Caco-2 (cell line): ENCODE measurements at regions not wholly inside any gene's neighbourhood (a gene's known extent, or its start where the extent isn't known, plus 50 kb on each side); places are given as distances from the start of the nearest gene placed in this dataset.

Experiments used
- BruUV-seq: library from RNA; stranded (reverse); fragments of 400-500 nt; replicated peaks from 2 replicates; lab custom pipeline; 2021; lab: Mats Ljungman, UMichigan
- CTCF ChIA-PET: fragments of 300-600 bp; sonication (Branson Sonifier 250); formaldehyde crosslinking; loops from one replicate; lab custom pipeline; 2022; ENCODE audit warnings: antibody characterized with exemption; lab: Charles Lee
- POLR2A ChIA-PET: fragments of 300-600 bp; sonication (Branson Sonifier 250); formaldehyde crosslinking; loops from one replicate; lab custom pipeline; 2022; ENCODE audit warnings: antibody characterized with exemption; lab: Charles Lee
- DNase-seq, 2 experiments: peaks; one replicate each; pipeline versions ENCODE4 v3.0.0 to v3.0.0-alpha.2; 2020 to 2022
- H3K27me3 ChIP-seq: replicated peaks from 2 replicates; pipeline ENCODE4 v1.6.0; 2011; ENCODE audit warnings: low read length; ENCODE audit not compliant: control insufficient read depth, insufficient read depth
- H3K36me3 ChIP-seq: 2 replicates; pipeline ENCODE4 v1.5.1; 2011; ENCODE audit warnings: low read length; ENCODE audit not compliant: control insufficient read depth, insufficient read depth
- H3K4me1 ChIP-seq: fragments of 250-450 bp; sonication (Bioruptor Pico); 2 replicates; pipeline ENCODE4 v1.5.1; 2020; ENCODE audit warnings: mild to moderate bottlenecking
- H3K4me3 ChIP-seq: 2 replicates; pipeline ENCODE4 v1.5.1; 2011; ENCODE audit warnings: low read depth, mild to moderate bottlenecking, control low read depth, low read length
- H3K9me3 ChIP-seq: fragments of 250-450 bp; sonication (Bioruptor Pico); 2 replicates; pipeline ENCODE4 v1.5.1; 2020; ENCODE audit warnings: mild to moderate bottlenecking, moderate library complexity
- H3K27ac Mint-ChIP-seq: one replicate; pipeline ENCODE4 v1.8.0; 2022; ENCODE audit warnings: mixed read lengths; ENCODE audit not compliant: unreplicated experiment
- H3K27me3 Mint-ChIP-seq: one replicate; pipeline ENCODE4 v1.8.0; 2022; ENCODE audit warnings: mixed read lengths; ENCODE audit not compliant: insufficient read depth, unreplicated experiment
- H3K36me3 Mint-ChIP-seq: one replicate; pipeline ENCODE4 v1.8.0; 2022; ENCODE audit warnings: mild to moderate bottlenecking, mixed read lengths; ENCODE audit not compliant: insufficient read depth, unreplicated experiment
- H3K4me1 Mint-ChIP-seq: one replicate; pipeline ENCODE4 v1.8.0; 2022; ENCODE audit warnings: low read depth, mixed read lengths; ENCODE audit not compliant: unreplicated experiment
- H3K4me3 Mint-ChIP-seq: one replicate; pipeline ENCODE4 v1.8.0; 2022; ENCODE audit warnings: mild to moderate bottlenecking, moderate library complexity, mixed read lengths; ENCODE audit not compliant: unreplicated experiment
- H3K9me3 Mint-ChIP-seq: one replicate; pipeline ENCODE4 v1.8.0; 2022; ENCODE audit warnings: mixed read lengths; ENCODE audit not compliant: unreplicated experiment
- CTCF ChIP-seq, 2 experiments: fragments of 200-600 bp in 1 of 2; IDR thresholded peaks; 1 replicate in 1 of 2; 2 replicates in 1 of 2; pipeline versions ENCODE4 v1.5.1 to v1.8.0; 2011 to 2022; ENCODE audit warnings: antibody characterized with exemption in 1 of 2, control low read depth in 1 of 2, inconsistent platforms in 1 of 2, low read depth in 1 of 2, low read length in 1 of 2, mild to moderate bottlenecking in 1 of 2, moderate library complexity in 1 of 2; ENCODE audit not compliant: insufficient read depth in 1 of 2, severe bottlenecking in 1 of 2, unreplicated experiment in 1 of 2
- intact Hi-C: fragments of 100-400 bp; cut with micrococcal nuclease; formaldehyde crosslinking; loops from one replicate; pipeline ENCODE4 v1.10.0; 2022; ENCODE audit not compliant: unreplicated experiment

GRCh38 chr1:184866586-184866985 is 107.7 kb downstream of the NIBAN1 start:
- no peak overlapping the region for H3K27ac Mint-ChIP-seq
- DNase-seq = no peak
- H3K36me3 Mint-ChIP-seq = no peaks in the 10 kb centered on the region
- no peak for TF ChIP-seq CTCF (IDR thresholded peaks at IDR 0.05; ENCODE audit: insufficient read depth in 1 of 2, low read depth in 1 of 2, low read length in 1 of 2, severe bottlenecking in 1 of 2, unreplicated experiment in 1 of 2)
- no peak overlapping the region for H3K4me3 Mint-ChIP-seq
- no peak overlapping the region for H3K4me3 ChIP-seq
- intact Hi-C loops = no loop called here
- no peaks in the 10 kb centered on the region for H3K27me3 ChIP-seq
- no peaks in the 10 kb centered on the region for H3K9me3 ChIP-seq
- H3K36me3 ChIP-seq = no peaks in the 10 kb centered on the region
- ChIA-PET CTCF (no interaction called here), POLR2A (interaction anchor here (0.6 kb wide), 1 partner anchor 304 kb away, joined by 5 read pairs; no protein-coding TSS in a partner anchor)
- peaks cover under 1% of the 10 kb centered on the region for H3K27me3 Mint-ChIP-seq
- H3K4me1 Mint-ChIP-seq = peaks cover 6% of the 10 kb centered on the region
- no TSS peak for BruUV-seq
- no peaks in the 10 kb centered on the region for H3K4me1 ChIP-seq
- no peaks in the 10 kb centered on the region for H3K9me3 Mint-ChIP-seq

GRCh38 chr1:184865831-184866230 is 108.5 kb downstream of the NIBAN1 start:
- no peaks in the 10 kb centered on the region for H3K9me3 ChIP-seq
- intact Hi-C loops = no loop called here
- no peak for TF ChIP-seq CTCF (IDR thresholded peaks at IDR 0.05; ENCODE audit: insufficient read depth in 1 of 2, low read depth in 1 of 2, low read length in 1 of 2, severe bottlenecking in 1 of 2, unreplicated experiment in 1 of 2)
- no peaks in the 10 kb centered on the region for H3K36me3 ChIP-seq
- Mint-ChIP-seq H3K27me3 (peaks cover 3% of the 10 kb centered on the region), H3K36me3 (no peaks in the 10 kb centered on the region), H3K9me3 (no peaks in the 10 kb centered on the region), H3K4me3 (no peak overlapping the region), H3K4me1 (peaks cover 6% of the 10 kb centered on the region), H3K27ac (no peak overlapping the region)
- POLR2A ChIA-PET = no interaction called here
- no peaks in the 10 kb centered on the region for H3K27me3 ChIP-seq
- H3K4me3 ChIP-seq = no peak overlapping the region
- BruUV-seq = no TSS peak
- H3K4me1 ChIP-seq = no peaks in the 10 kb centered on the region
- CTCF ChIA-PET = no interaction called here
- DNase-seq = no peak

GRCh38 chr1:184861755-184862336 is 107.2 kb upstream of the EDEM3 start:
- DNase-seq = no peak
- Histone ChIP-seq H3K36me3 (no peaks in the 10 kb centered on the region), H3K27me3 (no peaks in the 10 kb centered on the region; the same call in 1 of the 2 replicates), H3K9me3 (no peaks in the 10 kb centered on the region), H3K4me1 (no peaks in the 10 kb centered on the region), H3K4me3 (no peak overlapping the region)
- no peak overlapping the region for H3K27ac Mint-ChIP-seq
- ChIA-PET POLR2A (no interaction called here), CTCF (no interaction called here)
- no peak for TF ChIP-seq CTCF (IDR thresholded peaks at IDR 0.05; ENCODE audit: insufficient read depth in 1 of 2, low read depth in 1 of 2, low read length in 1 of 2, severe bottlenecking in 1 of 2, unreplicated experiment in 1 of 2)
- H3K9me3 Mint-ChIP-seq = no peaks in the 10 kb centered on the region
- intact Hi-C loops = no loop called here
- H3K4me1 Mint-ChIP-seq = peaks cover 6% of the 10 kb centered on the region
- H3K4me3 Mint-ChIP-seq = no peak overlapping the region
- BruUV-seq = no TSS peak
- H3K27me3 Mint-ChIP-seq = peaks cover 3% of the 10 kb centered on the region
- H3K36me3 Mint-ChIP-seq = no peaks in the 10 kb centered on the region
